ENCODE measurements at regions not wholly inside any gene's neighbourhood (a gene's known extent, or its start where the extent isn't known, plus 50 kb on each side); places are given as distances from the start of the nearest gene placed in this dataset.

DNA sequence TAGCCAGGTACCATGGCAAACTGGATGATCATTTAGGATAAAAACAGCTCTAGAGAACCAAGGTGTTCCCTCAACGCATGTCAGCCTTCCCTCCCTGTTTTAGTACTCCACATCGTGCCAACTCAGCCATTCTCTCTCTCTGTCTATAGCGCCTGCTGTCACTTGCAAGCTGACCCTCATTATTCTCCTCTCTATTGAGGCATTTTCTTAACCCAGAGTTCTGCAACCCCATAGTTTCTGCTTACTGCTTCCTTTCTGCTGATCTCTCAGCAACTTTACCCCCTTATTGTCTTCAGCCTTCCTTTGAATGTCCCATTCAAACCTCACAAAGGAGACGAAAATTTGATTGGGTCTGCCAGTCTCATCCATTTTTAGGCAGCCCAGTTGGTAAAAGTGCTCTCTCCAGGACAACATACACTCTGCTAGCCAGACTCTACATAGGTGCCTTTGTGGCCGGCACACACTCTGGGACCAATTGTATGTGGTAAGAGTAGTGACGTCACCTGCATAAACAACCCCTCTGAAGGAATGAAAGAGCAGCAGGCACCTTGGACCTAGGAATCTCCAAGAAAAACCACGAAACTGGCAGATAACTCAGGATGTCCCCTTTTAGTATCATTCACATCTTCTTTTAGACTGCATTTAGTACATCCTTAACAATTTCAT lies 367.2 kb upstream of the KCNH7 start:
- TF ChIP-seq Cebpa-rat (IDR thresholded peaks at IDR 0.05) = no peak
- H3K36me3 ChIP-seq = no peaks in the 10 kb centered on the region
- no peak overlapping the region for H3K9ac ChIP-seq
- peaks cover 0 to 19% (median 8%) of the 10 kb centered on the region in 10 experiments; a peak in 12 of 20 replicates for H3K4me1 ChIP-seq
- no peak overlapping the region for H3K4me2 ChIP-seq
- H4K20me1 ChIP-seq = no peaks in the 10 kb centered on the region
- no peak overlapping the region for H3K27ac ChIP-seq
- H3K9me3 ChIP-seq (replicated peaks in 1 of 11) = no peaks in the 10 kb centered on the region
- H3K4me3 ChIP-seq = no peak overlapping the region
- no peaks in the 10 kb centered on the region for H3K27me3 ChIP-seq

DNA sequence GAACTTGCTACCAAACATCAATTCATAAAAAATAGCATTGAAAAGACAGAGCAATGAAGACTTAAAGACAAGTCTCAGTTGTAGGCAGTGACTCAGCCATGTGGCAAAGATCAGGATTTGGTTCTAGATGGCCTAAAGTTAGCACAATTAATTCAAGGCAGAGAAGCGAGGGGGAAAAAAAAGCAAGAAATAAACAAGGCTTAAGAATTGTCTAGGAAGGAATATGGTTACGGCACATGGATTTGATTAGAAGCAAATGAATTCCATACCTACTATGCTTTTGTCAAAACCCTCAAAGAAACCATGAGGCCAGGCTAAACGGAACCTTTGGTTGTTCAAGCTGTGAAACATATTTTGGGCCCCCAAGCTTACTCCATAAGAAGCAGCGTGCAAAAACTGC lies 362.2 kb upstream of the KCNH7 start:
- no peak overlapping the region for H3K4me2 ChIP-seq
- no peaks in the 10 kb centered on the region for H4K20me1 ChIP-seq
- H3K4me1 ChIP-seq = no peaks in the 10 kb centered on the region
- TF ChIP-seq Cebpa-rat (IDR thresholded peaks at IDR 0.05) = no peak
- no peak overlapping the region for H3K27ac ChIP-seq
- H3K9ac ChIP-seq = no peak overlapping the region
- H3K27me3 ChIP-seq = no peaks in the 10 kb centered on the region
- H3K9me3 ChIP-seq (replicated peaks in 1 of 11) = peaks cover 0 to 6% (median 0%) of the 10 kb centered on the region in 11 experiments; a peak in 3 of 22 replicates
- H3K36me3 ChIP-seq = no peaks in the 10 kb centered on the region
- no peak overlapping the region for H3K4me3 ChIP-seq

DNA sequence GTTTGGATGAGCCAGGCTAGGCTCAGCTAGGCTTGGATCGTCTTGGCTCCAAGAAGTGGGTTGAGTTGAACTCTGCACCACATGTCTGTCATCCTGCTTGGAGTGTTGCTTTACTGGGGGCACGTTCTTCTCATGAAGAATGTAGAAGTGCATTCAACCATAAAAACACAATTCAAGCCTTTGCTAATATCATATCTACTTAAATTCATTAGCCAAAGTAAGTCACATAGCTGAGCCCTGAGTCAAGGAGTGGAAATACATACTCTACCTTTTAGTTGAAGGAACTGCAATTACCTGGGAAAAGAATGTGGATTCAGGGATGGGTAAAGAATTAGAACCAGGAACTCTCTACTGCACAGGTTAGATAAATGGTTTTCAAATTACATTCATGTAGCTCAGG lies 360.4 kb upstream of the KCNH7 start:
- Histone ChIP-seq H3K4me2 (no peak overlapping the region), H3K9ac (no peak overlapping the region), H3K9me3 (replicated peaks in 1 of 11) (peaks cover 0 to 6% (median 0%) of the 10 kb centered on the region in 11 experiments; a peak in 3 of 22 replicates), H4K20me1 (no peaks in the 10 kb centered on the region), H3K27me3 (no peaks in the 10 kb centered on the region), H3K27ac (no peak overlapping the region), H3K36me3 (no peaks in the 10 kb centered on the region), H3K4me3 (no peak overlapping the region), H3K4me1 (no peaks in the 10 kb centered on the region)
- TF ChIP-seq Cebpa-rat (IDR thresholded peaks at IDR 0.05) = no peak

DNA sequence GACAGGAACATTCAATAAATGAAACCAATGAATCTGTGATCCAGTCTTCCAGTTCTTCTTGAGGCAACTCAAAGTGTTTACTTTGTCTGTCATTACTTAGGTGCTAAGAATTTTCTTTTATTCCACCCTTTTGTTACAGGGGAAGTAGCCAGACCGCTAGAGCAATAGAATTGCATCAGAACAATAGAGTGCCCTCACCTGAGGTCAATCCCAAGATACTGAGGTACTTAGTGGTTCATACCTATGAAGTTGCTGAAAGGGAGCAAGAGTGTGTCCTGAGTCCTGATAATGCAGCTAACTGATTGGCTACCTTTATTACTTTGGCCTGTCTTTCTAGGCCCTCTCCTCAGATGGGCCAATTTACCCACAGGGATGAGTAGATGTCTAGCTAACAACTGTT lies 359.4 kb upstream of the KCNH7 start:
- Histone ChIP-seq H4K20me1 (no peaks in the 10 kb centered on the region), H3K27me3 (no peaks in the 10 kb centered on the region), H3K4me1 (no peaks in the 10 kb centered on the region), H3K4me2 (no peak overlapping the region), H3K4me3 (no peak overlapping the region), H3K27ac (no peak overlapping the region), H3K9ac (no peak overlapping the region), H3K9me3 (replicated peaks in 1 of 11) (peaks cover 0 to 6% (median 0%) of the 10 kb centered on the region in 11 experiments; a peak in 3 of 22 replicates), H3K36me3 (no peaks in the 10 kb centered on the region)
- TF ChIP-seq Cebpa-rat (IDR thresholded peaks at IDR 0.05) = no peak

DNA sequence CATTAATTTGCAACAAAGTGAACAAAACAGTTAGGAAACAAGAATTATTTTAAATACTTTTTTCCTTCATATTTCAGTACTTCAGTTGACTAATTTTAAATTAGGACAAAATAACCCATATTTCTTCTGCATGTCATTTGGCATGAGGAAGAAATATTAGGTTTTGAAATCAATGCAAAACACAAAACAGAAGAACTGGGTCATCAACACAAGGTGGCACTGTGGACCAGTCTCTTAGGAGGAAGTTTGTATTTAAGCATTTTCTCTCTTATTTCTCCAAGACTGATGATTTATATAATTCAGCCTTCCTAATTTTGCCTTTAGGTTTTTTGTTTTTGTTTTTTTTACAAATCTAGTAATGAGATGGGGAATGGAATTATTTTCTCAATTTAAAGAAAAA lies 352.8 kb upstream of the KCNH7 start:
- no peaks in the 10 kb centered on the region for H3K36me3 ChIP-seq
- no peak overlapping the region for H3K4me3 ChIP-seq
- H3K27me3 ChIP-seq = no peaks in the 10 kb centered on the region
- H3K9me3 ChIP-seq (replicated peaks in 1 of 11) = peaks cover 0 to 2% (median 0%) of the 10 kb centered on the region in 11 experiments; a peak in 3 of 22 replicates
- no peaks in the 10 kb centered on the region for H3K4me1 ChIP-seq
- H3K9ac ChIP-seq = no peak overlapping the region
- no peak overlapping the region for H3K27ac ChIP-seq
- H3K4me2 ChIP-seq = no peak overlapping the region
- no peak for TF ChIP-seq Cebpa-rat (IDR thresholded peaks at IDR 0.05)
- H4K20me1 ChIP-seq = no peaks in the 10 kb centered on the region

DNA sequence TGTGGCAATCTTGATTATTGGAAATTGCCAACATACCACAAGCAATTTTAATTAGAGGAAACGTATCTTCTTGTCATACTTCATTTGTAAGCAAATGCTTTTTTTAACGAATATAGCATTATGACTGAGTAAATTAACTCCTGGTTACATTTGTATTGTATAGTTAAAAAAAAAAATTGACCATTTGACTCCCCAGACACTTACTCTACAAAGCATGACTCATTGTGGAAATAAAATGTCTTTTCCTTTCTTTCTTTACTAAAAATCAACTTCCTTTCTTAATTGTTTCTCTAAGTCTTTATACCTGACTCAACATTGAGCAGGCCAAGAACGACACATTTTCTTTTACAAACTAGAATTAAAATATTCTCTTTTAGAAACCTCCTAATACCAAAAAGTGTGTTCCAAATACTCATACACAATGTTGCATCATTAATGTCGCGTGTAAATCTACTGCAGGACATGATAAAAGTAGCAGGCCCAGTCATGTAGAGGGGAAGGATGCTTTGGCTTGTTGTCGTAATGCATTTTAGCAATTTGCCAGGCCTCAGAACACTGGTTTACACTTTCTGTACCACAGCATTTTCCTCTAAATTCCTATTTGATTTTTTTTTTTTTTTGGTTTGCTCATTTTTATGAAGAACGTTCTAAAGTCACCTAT lies 349.6 kb upstream of the KCNH7 start:
- Histone ChIP-seq H4K20me1 (no peaks in the 10 kb centered on the region), H3K4me3 (no peak overlapping the region), H3K4me1 (no peaks in the 10 kb centered on the region), H3K36me3 (no peaks in the 10 kb centered on the region), H3K9ac (no peak overlapping the region), H3K4me2 (no peak overlapping the region), H3K27me3 (no peaks in the 10 kb centered on the region), H3K9me3 (replicated peaks in 1 of 11) (no peaks in the 10 kb centered on the region), H3K27ac (no peak overlapping the region)
- TF ChIP-seq Cebpa-rat (IDR thresholded peaks at IDR 0.05) = no peak

DNA sequence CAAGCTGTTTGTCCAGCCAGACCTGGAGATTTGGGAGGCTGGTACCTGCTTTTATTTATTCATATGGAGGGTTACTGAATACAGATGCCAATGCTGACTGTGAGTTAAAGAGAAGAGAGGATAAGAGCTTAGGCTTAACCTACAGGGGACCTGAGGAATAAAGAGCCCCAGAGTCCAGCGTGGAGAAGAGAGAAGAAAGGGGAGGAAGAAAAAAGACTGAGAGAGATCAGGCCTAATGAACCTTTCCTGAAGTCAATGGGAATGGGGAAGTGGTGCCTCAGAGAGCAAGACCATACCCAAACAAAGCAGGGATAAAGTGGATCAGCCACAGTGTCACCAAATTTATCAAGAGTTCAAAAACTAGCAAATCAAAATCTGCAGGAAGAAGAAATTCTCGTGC lies 348.6 kb upstream of the KCNH7 start:
- H3K4me2 ChIP-seq = no peak overlapping the region
- no peak overlapping the region for H3K27ac ChIP-seq
- no peaks in the 10 kb centered on the region for H3K9me3 ChIP-seq (replicated peaks in 1 of 11)
- no peak overlapping the region for H3K9ac ChIP-seq
- no peak for TF ChIP-seq Cebpa-rat (IDR thresholded peaks at IDR 0.05)
- no peaks in the 10 kb centered on the region for H3K4me1 ChIP-seq
- H3K4me3 ChIP-seq = no peak overlapping the region
- no peaks in the 10 kb centered on the region for H3K27me3 ChIP-seq
- no peaks in the 10 kb centered on the region for H3K36me3 ChIP-seq
- no peaks in the 10 kb centered on the region for H4K20me1 ChIP-seq

DNA sequence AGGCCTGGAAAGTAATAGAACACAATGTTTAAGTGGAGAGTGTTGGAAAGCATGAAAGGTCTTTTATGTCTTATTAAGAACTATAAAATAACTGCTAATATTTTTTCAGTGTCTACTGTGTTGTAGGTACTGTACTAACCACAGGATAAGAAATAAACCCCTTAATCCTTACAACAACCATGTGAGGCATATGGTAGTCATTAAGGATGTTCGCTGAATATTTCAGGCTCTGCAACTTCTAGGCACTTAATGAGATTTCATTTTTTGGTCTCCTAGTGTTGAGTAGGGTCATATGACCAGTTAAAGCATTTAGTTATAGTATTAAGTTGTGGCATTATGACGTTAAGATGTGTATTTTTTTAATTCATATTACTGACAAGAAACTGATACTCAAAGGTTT lies 346.6 kb upstream of the KCNH7 start:
- Histone ChIP-seq H3K4me1 (no peaks in the 10 kb centered on the region), H3K4me2 (no peak overlapping the region), H3K27me3 (no peaks in the 10 kb centered on the region), H4K20me1 (no peaks in the 10 kb centered on the region), H3K9me3 (replicated peaks in 1 of 11) (no peaks in the 10 kb centered on the region), H3K36me3 (no peaks in the 10 kb centered on the region), H3K27ac (no peak overlapping the region), H3K4me3 (no peak overlapping the region), H3K9ac (no peak overlapping the region)
- no peak for TF ChIP-seq Cebpa-rat (IDR thresholded peaks at IDR 0.05)

DNA sequence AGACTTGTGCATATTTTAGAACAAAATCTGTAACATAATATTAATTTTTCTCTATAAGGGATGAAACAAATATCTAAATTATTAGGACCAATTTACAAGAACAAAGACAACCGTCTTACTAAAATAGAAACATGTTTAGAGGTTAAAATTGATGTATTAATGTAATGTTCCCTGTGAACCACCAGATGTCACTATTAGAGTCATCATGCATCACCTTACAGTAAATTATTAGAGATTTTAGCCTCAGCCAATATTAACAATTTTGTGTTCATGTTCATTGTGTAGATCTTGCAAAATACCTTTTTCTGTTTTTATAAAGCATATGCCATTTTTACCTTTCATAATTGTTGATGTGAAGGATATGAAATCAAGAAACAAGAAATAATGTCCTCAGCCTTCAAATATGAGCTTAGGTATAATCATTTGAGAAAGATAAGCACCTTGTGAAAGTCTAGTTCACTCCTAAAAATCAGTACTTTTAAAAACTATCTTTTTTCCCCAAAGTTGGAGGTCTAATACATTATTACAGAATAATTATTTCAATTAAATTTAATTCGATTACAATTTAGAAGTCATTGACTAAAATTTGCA lies 344.3 kb upstream of the KCNH7 start:
- Histone ChIP-seq H3K27me3 (no peaks in the 10 kb centered on the region), H3K4me3 (no peak overlapping the region), H3K36me3 (no peaks in the 10 kb centered on the region), H3K4me1 (no peaks in the 10 kb centered on the region), H3K9me3 (replicated peaks in 1 of 11) (no peaks in the 10 kb centered on the region), H3K9ac (no peak overlapping the region), H4K20me1 (no peaks in the 10 kb centered on the region), H3K4me2 (no peak overlapping the region), H3K27ac (no peak overlapping the region)
- TF ChIP-seq Cebpa-rat (IDR thresholded peaks at IDR 0.05) = no peak

DNA sequence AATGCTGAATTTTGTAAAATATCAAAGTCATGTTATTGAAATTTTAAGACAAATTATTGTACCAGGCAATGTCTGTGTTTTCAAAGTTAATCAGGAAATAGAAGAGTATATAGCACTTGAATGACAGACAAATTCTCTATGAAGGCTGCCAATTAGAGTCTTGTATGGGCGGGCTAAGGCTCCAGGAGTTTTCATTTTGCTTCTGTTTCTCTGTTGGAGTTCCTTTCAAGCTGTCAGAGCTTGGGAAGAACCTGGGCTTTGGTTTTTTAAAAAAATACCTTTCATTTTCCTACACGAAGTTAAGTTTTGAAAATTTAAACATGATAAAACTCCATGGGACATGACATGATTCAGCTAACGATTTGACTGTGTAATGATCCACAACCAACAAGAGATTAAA lies 339.0 kb upstream of the KCNH7 start:
- Histone ChIP-seq H3K4me2 (no peak overlapping the region), H4K20me1 (no peaks in the 10 kb centered on the region), H3K9me3 (replicated peaks in 1 of 11) (no peaks in the 10 kb centered on the region), H3K27ac (no peak overlapping the region), H3K4me3 (no peak overlapping the region), H3K27me3 (no peaks in the 10 kb centered on the region), H3K36me3 (no peaks in the 10 kb centered on the region), H3K4me1 (no peaks in the 10 kb centered on the region), H3K9ac (no peak overlapping the region)
- TF ChIP-seq Cebpa-rat (IDR thresholded peaks at IDR 0.05) = no peak

Data from BLaER1 treated with 17β-estradiol and CSF1 and Interleukin-3, amounts not matched to agents 10 nM and 100 nM (cell line).